Sigmoid colon (tissue), 6 donors: ENCODE measurements at regions not wholly inside any gene's neighbourhood (a gene's known extent, or its start where the extent isn't known, plus 50 kb on each side); places are given as distances from the start of the nearest gene placed in this dataset.

ENCODE experiments used
- DNase-seq: peaks from one replicate; pipeline ENCODE4 v3.0.0-alpha.2; 2019
- H3K27ac ChIP-seq, 4 donors: fragments of 200-600 bp; sonication (generic); one replicate each; pipeline ENCODE4 v1.5.1; 2016 to 2019; ENCODE audit warnings: mild to moderate bottlenecking in 1 of 4
- H3K27me3 ChIP-seq, 3 donors: fragments of 200-600 bp; sonication (generic); one replicate each; pipeline ENCODE4 v1.5.1; 2019; ENCODE audit warnings: mild to moderate bottlenecking in 1 of 3
- H3K36me3 ChIP-seq, 4 donors: fragments of 200-600 bp; sonication (generic); one replicate each; pipeline ENCODE4 v1.5.1; 2016 to 2019
- H3K4me1 ChIP-seq, 4 donors: fragments of 200-600 bp; sonication (generic); one replicate each; pipeline ENCODE4 v1.5.1; 2017 to 2019
- H3K4me3 ChIP-seq, 4 donors: fragments of 200-600 bp; sonication (generic); one replicate each; pipeline ENCODE4 v1.5.1; 2017 to 2019; ENCODE audit warnings: mild to moderate bottlenecking in 2 of 4, moderate library complexity in 1 of 4
- H3K9me3 ChIP-seq, 4 donors: fragments of 200-600 bp in 3 of 4; sonication (generic) in 3 of 4; one replicate each; pipeline versions ENCODE4 v1.5.1 to v1.6.1; 2013 to 2019
- EP300 ChIP-seq, 4 donors: sonication (generic); formaldehyde crosslinking; IDR thresholded peaks; one replicate each; pipeline ENCODE4 v1.6.1; 2017; ENCODE audit warnings: antibody characterized with exemption in 4 of 4
- POLR2A ChIP-seq, 2 donors: fragments of 450-650 bp; IDR thresholded peaks; one replicate each; pipeline ENCODE4 v1.6.1; 2016; ENCODE audit warnings: antibody characterized with exemption in 2 of 2, mild to moderate bottlenecking in 2 of 2, moderate library complexity in 2 of 2
- POLR2AphosphoS5 ChIP-seq, 4 donors: sonication (generic); formaldehyde crosslinking; IDR thresholded peaks; one replicate each; pipeline ENCODE4 v1.6.1; 2017; ENCODE audit warnings: antibody characterized with exemption in 4 of 4
- WGBS, 2 donors: extraction: QIAGEN DNeasy Blood & Tissue Kit; methylation state at CpG; one replicate each; pipeline ENCODE4 v1.1.7; 2013; 5-methylcytosine and 5-hydroxymethylcytosine counted together
- intact Hi-C: fragments of 100-400 bp; cut with DNase I; formaldehyde crosslinking; loops from one replicate; pipeline ENCODE4 v1.15.1; 2023
- TF ChIP-seq, protein P1 (sequence below), 4 experiments: fragments of 450-650 bp in 3 of 4; fragments of 200-600 bp in 1 of 4; IDR thresholded peaks; one replicate each; pipeline ENCODE4 v1.5.1; 2016 to 2019; ENCODE audit warnings: antibody characterized with exemption in 4 of 4, mild to moderate bottlenecking in 3 of 4, moderate library complexity in 2 of 4
- donor health status: healthy with polysubstance abuse.
- donor health status: healthy.

DNA sequence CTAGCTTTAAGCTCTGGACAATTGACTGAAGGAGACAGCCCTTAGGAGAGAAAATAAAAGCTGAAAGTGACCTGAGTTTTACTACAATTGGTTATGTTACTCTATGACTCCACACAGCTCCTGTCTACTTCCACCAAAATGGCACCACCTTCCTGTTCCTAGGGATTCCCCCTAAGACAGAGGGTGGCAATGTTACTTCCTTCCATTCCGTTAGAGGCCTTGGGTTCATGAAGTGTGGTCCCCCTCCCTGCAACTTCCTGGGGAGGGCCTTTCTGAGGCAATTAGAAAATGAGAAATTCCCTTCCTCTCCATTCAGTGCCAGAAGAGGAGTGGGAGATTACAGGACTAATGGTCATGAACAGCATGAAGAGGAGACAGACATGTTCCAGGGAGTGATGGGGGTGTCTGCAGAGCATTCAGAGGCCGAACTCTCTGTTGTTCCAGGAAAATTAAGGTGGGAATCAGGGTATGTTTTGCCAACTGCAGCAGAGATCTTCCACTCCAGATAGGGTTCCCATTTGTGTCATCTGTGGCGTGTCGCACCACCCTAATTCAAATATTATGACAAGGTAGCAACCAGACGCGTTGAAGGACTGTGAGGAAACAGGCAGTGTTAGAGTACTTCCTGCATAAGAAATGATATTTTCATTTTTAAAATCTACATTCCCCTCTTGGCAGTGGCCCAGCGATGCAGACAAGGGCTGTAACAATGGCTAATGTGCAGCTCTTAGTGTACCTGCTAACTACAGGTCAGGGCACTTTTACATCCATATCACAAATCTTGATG, 53.1 kb upstream of the TRIM67 start:
- Histone ChIP-seq H3K36me3 (no peaks in the 10 kb centered on the region), H3K27ac (no peak overlapping the region), H3K4me3 (no peak overlapping the region), H3K27me3 (peaks cover 0 to 6% (median 0%) of the 10 kb centered on the region in 3 donors), H3K4me1 (peaks cover 0 to 6% (median 3%) of the 10 kb centered on the region in 4 donors), H3K9me3 (no peaks in the 10 kb centered on the region)
- 50 to 77% methylated on average over 7 of the region's 7 CpGs for WGBS, 2 donors
- intact Hi-C loops: no loop called here
- TF ChIP-seq EP300 (IDR thresholded peaks at IDR 0.05): no peak
- no peak for TF ChIP-seq POLR2AphosphoS5 (IDR thresholded peaks at IDR 0.05)
- TF ChIP-seq, protein P1, sequence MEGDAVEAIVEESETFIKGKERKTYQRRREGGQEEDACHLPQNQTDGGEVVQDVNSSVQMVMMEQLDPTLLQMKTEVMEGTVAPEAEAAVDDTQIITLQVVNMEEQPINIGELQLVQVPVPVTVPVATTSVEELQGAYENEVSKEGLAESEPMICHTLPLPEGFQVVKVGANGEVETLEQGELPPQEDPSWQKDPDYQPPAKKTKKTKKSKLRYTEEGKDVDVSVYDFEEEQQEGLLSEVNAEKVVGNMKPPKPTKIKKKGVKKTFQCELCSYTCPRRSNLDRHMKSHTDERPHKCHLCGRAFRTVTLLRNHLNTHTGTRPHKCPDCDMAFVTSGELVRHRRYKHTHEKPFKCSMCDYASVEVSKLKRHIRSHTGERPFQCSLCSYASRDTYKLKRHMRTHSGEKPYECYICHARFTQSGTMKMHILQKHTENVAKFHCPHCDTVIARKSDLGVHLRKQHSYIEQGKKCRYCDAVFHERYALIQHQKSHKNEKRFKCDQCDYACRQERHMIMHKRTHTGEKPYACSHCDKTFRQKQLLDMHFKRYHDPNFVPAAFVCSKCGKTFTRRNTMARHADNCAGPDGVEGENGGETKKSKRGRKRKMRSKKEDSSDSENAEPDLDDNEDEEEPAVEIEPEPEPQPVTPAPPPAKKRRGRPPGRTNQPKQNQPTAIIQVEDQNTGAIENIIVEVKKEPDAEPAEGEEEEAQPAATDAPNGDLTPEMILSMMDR (IDR thresholded peaks at IDR 0.05): no peak
- no peak for TF ChIP-seq POLR2A (IDR thresholded peaks at IDR 0.05)
- no peak for DNase-seq

DNA sequence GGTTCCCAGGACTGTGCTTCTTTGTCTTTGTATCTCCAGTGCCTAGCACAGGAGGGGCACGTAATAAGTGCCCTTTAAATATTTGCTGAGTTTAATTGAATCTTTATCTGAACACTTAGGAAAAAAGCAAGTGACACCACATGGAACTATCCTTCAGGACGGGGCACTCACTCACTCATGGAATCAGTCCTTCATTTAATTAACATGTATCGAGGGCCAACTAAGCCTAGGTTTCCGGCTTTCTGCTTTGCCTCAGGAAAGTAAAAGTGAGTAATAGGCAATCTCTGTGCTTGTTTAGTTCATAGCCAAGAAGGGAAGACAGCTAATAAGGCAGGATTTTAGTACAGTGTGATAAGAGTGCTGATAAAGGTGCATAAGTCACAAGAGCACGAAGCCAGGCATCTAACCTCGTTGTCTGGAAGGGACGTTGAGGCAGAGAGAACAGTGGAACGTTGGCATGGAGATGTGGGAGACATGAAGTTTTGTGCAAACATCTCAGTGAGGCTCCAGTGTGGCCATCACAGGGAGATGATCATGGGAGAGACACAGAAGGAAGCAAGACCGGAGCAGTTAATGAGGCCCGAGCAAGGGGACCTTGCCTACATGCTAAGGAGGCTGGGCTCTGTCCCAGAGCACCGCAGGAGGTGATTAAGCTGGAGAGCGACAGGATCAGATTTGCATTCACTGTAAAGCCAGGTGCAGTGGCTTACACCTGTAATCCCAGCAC, 54.1 kb upstream of the TRIM67 start:
- intact Hi-C loops: no loop called here
- Histone ChIP-seq H3K36me3 (no peaks in the 10 kb centered on the region), H3K27ac (no peak overlapping the region), H3K27me3 (peaks cover 0 to 6% (median 0%) of the 10 kb centered on the region in 3 donors), H3K9me3 (no peaks in the 10 kb centered on the region), H3K4me3 (no peak overlapping the region), H3K4me1 (peaks cover 0 to 6% (median 3%) of the 10 kb centered on the region in 4 donors)
- WGBS, 2 donors: 75 to 83% methylated on average over 12 of the region's 12 CpGs
- TF ChIP-seq POLR2AphosphoS5 (IDR thresholded peaks at IDR 0.05) (no peak), EP300 (IDR thresholded peaks at IDR 0.05) (no peak), POLR2A (IDR thresholded peaks at IDR 0.05) (no peak)
- TF ChIP-seq, protein P1 (IDR thresholded peaks at IDR 0.05): no peak
- DNase-seq: no peak

DNA sequence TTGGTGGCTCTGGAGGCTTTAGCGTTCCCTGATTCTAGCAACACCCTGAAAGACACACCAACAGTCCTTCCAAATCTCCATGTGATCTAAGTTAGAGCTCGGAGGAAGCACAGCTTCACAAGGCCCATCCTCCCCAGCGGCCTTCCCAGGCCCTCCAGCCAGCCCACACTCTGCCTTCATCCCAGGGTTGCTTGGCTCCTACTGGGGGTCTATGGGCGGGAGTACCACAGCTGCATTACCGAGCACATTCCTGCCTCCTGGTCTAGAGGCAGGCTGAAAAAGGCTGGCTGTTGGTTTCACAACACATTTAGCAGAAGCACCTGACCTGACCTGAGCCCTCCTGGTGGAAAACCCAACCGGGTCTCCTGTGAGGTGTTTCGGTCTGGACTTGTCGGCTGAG, 54.7 kb upstream of the TRIM67 start:
- Histone ChIP-seq H3K27me3 (peaks cover 0 to 6% (median 0%) of the 10 kb centered on the region in 3 donors), H3K36me3 (no peaks in the 10 kb centered on the region), H3K4me3 (no peak overlapping the region), H3K9me3 (no peaks in the 10 kb centered on the region), H3K27ac (no peak overlapping the region), H3K4me1 (peaks cover 0 to 6% (median 3%) of the 10 kb centered on the region in 4 donors)
- no peak for TF ChIP-seq POLR2AphosphoS5 (IDR thresholded peaks at IDR 0.05)
- no peak for TF ChIP-seq EP300 (IDR thresholded peaks at IDR 0.05)
- TF ChIP-seq, protein P1 (IDR thresholded peaks at IDR 0.05): no peak
- TF ChIP-seq POLR2A (IDR thresholded peaks at IDR 0.05): no peak
- intact Hi-C loops: no loop called here
- no peak for DNase-seq
- WGBS, 2 donors: 86 to 88% methylated on average over 8 of the region's 8 CpGs

DNA sequence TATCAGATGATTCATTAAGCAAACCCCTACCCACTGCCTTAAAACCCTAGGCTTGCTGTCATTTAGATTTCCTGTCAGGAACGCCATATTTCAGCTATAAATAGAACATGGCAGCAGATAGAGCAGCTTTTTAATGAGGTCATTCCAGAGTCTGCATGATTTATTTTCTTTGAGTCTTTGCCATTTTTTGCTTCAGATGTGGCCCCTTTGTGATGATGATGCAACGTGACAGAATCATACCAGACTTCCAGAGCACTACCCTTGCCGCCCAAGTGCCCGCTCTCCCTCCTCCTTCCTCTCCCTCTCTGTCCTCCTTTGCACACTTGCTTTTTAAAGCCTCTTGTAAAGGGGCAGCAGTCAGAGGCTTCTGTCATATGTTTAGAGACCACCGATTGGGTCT, 55.5 kb upstream of the TRIM67 start:
- Histone ChIP-seq H3K9me3 (no peaks in the 10 kb centered on the region), H3K4me3 (no peak overlapping the region), H3K27me3 (peaks cover 0 to 4% (median 0%) of the 10 kb centered on the region in 3 donors), H3K4me1 (peaks cover 0 to 6% (median 3%) of the 10 kb centered on the region in 4 donors), H3K27ac (no peak overlapping the region), H3K36me3 (no peaks in the 10 kb centered on the region)
- TF ChIP-seq POLR2AphosphoS5 (IDR thresholded peaks at IDR 0.05): no peak
- TF ChIP-seq, protein P1 (IDR thresholded peaks at IDR 0.05): no peak
- no peak for DNase-seq
- 41 to 58% methylated on average over 5 of the region's 5 CpGs for WGBS, 2 donors
- intact Hi-C loops: no loop called here
